CD4-positive, alpha-beta T cell treated with Interleukin-15 for 1 hour (primary cell): ENCODE measurements at regions not wholly inside any gene's neighbourhood (a gene's known extent, or its start where the extent isn't known, plus 50 kb on each side); places are given as distances from the start of the nearest gene placed in this dataset.
"Not testable (repeated sequence)": the region's sequence is repeated elsewhere in the genome, so short reads cannot be mapped to it uniquely, and the experiment has no call there.

Experiments used
- DNase-seq: peaks from one replicate; pipeline ENCODE4 v3.0.0-alpha.2; 2020

DNA sequence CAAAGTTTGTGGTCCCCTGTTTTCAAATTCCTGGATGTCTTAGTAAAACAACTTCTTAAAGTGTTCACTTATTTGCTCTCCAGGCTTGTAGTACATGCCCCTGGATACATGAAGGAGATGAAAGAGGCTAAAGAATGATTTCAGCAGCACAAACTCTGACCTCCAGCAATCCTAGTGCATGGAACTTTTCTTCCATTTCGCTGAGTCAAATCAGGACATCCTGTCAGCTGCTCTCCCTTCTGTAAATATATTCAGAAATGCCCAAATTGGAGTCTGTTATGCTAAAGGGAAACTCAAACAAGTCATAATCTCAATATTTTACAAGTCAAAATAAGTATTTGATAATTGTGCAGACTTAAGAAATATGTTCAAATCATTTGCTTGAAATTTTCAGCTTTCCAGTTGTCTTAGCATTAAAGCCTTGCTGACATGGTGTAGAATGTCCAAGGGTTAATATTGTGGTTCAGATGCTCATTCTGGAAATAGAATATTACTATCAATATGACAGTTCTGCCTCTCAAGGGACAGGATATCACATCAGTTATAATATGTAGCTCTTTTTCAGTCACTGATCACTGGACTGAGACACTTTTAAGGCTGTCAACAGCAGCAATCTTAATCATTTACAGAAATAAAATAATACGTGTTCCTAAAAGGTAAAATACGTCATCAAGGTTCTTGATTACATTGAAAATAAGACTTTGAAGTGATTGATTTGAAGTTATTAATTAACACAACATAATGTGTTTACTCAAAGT lies 1157.3 kb downstream of the PLA2G4A start:
- DNase-seq, result no peak

DNA sequence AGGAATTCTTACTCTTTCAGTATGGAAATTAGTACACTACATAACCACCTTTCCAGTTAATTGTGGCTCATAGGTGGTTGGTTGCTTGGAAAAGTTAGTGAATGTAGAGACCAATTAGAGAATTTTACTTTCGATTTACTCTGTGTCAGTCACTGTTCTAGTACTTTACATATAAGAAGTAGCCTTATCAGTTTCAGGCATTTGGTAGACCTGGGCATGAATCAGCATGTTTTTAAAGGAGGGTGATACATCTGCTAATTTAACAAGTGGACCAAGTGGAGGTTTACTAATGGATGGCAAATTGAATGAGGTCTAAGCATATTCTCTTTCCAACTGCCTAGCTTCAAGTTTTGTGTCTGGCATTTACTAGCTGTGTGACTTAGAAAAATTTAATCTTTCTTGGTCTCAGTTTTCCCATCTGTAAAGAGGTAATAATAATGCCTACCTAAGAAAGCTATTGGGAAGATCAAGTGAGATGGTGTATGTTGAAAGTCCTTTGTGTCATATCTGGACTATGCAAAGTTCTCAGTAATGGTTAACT lies 1158.6 kb downstream of the PLA2G4A start:
- no peak for DNase-seq

DNA sequence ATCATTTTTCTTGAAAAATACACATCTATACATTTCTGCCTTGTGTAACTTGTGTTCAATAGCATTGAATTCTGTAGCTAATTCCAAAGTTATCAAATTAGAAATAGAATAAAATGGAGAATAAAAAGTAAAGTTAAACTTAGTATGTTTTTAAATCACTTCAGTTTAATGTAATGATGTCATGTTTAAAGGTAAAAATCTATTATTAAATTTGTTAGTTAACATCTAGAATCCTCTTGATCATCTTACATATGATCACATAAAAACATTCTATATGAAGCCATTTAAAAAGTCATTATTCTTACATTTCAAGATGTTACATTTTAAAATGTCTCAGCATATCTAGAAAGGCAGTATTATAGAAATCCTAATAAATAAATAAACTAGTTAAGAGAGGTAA lies 1163.2 kb downstream of the PLA2G4A start:
- no peak for DNase-seq

DNA sequence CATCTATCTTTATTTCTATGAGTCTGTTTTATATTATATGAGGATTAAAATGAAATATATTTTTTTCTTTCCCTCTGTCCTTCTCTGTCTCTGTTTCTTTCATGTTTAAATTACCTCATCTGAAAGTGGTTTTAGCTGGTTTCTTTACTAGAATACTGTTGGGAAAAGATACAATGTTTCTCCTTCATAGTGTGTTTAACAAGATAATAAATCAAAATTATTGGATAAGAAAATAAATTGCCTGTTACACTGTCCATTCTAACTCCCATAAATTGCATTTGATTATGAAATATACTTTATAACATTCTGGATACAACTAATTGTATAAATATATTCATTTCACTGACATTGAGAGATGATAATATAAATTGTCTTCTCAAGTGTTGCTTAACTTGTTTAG lies 1168.0 kb downstream of the PLA2G4A start:
- no peak for DNase-seq

DNA sequence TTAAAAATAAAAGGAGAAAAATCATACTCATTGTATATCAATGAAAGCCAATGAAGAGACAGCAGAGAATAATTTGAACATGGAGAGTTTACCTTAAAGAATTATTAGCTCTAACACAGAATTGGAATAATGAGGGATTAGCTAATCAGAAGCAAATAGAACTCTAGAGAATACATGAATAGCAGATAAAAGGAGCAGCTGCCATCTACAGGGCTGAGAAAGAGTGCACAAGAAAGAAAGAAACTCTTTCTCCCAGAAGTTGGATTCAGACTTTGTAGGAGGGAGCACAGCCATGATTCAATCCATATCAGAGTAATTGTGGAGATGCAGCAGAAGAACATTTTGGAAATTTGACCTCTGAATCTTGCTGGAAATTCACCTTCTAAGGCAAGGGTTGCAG lies 1171.2 kb downstream of the PLA2G4A start:
- no peak for DNase-seq

DNA sequence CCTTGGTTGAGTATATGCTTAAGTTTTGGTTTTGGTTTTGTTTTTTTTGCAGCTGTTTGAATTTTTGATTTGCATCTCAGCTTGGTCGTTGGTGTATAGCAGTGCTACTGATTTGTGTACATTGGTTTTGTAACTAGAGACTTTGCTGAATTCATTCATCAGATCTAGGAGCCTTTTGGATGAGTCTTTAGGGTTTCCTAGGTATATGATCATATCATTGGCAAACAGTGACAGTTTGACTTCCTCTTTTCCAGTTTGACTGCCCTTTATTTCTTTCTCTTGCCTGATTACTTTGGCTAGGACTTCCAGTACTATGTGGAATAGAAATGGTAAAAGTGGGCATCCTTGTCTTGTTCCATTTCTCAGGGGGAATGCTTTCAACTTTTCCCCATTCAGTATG lies 1174.9 kb downstream of the PLA2G4A start:
- DNase-seq, result not testable (repeated sequence)

DNA sequence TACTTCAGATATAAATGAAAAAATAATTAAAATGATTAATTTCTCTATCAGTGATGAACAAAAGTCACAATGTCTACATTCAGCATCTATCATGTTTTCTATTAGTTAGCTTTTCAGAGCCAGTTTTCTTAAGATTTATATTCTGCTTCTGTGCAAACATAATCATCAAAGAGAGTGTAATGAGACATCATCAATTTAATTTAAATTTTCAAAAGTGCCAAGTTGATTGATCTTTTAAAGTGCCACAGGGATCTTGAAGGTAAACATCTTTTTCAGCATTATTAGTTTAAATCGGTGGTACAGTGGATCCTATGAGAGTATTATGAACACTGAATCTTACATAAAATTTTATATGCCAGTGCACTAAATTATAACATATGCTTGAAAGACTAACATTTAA lies 1176.1 kb downstream of the PLA2G4A start:
- no peak for DNase-seq

DNA sequence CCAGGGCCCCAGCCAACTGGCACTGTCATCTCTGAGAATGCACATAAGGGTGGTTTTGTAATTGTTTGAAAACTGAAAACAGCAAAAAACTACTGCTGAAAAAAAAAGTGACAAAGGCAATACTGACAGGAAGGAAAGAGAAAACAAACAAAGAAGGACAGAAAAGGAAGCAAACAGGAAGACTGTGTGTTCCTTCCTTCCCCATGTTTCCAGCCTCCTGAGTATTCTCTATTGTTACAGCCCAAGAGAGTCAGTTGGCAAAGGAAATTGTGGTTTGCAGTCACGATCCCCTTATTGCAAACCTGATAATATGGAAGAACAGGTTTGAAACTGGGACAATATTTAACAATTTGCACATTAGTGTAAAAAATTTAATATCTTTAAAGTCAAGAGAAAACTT lies 1177.6 kb downstream of the PLA2G4A start:
- no peak for DNase-seq

DNA sequence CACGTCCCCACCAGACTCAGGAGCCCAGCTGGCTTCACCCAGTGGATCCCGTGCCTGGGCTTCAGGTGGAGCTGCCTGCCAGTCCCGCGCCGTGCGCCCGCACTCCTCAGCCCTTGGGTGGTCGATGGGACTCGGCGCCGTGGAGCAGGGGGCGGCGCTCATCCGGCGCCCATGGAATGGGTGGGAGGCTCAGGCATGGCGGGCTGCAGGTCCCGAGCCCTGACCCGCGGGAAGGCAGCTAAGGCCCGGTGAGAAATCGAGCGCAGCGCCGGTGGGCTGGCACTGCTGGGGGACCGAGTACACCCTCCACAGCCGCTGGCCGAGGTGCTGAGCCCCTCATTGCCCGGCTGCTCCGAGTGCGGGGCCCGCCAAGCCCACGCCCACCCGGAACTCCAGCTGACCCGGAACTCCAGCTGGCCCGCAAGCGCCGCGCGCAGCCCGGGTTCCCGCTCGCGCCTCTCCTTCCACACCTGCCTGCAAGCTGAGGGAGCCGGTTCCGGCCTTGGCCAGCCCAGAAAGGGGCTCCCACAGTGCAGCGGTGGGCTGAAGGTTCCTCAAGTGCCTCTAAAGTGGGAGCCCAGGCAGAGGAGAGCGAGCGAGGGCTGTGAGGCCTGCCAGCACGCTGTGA lies 1184.6 kb downstream of the PLA2G4A start:
- not testable (repeated sequence) for DNase-seq

DNA sequence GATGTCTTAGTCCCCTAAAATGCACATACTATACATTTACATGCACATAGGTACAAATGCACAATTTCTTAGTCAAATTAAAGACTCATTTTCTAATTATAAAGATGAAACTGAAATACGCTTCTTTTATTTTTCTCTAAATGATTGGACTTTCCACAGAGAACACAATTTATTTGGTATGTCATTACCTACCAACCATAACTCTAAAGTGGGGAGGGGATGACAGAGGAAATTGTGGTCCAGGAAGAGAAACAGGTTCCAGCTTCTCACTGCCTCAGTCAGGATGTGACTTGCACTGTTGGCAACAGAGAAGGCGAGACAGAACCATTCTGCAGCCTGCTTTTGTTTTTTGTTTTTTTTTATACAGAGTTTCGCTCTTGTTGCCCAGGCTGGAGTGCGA lies 1189.2 kb downstream of the PLA2G4A start:
- no peak for DNase-seq

DNA sequence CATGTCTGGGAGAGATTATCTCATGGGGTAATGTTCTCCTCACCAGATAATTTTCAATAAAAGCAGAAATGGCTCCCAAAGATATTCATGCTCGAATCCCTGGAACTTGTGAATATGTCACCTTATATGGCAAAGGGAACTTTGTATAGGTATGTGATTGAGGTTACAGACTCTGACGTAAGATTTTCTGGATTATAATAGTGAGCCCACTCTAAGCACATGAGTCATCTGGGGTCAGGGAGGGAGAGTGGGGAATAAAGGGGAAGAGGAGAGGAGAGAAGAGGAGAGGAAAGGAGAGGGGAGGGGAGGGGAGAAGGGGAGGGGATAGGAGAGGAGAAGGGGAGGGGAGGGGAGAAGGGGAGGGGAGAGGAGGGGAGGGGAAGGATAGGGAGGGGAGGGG lies 1193.9 kb downstream of the PLA2G4A start:
- DNase-seq, result no peak

DNA sequence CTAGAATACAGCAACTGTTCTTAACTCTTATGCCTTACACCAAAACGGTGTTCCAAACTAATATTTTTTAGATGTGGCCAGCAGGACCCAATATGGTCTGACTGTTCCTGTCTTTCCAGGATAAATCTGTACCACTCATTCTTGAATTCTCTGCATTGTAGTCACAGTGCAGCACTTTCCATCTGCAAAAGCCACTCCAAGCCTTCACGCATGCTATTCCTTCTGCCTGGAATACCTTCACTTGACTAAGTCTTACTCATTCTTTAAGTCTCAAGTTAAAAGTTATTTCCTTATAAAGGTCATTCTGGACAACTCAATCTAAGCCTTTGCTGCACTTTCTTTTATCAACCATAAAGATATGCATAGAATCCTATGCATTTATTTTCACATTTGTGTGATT lies 1194.5 kb downstream of the PLA2G4A start:
- no peak for DNase-seq

DNA sequence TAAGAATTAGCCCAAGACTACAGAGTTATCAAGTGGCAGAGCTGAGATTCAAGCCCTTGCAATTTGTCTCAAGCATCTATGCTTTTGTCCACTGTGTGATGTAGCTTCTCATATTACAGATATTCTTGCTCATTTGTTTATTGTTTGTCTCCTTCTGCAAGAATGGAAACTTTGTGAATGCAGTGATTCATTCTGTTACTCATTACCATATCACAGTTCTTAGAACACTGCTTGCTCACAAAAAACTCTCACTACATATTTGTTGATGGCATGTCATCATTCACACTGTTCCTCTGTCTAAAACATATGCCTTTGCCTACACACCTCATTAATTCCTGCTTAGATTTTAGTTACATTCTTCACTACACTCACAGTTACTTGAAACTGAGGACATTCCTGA lies 1198.9 kb downstream of the PLA2G4A start:
- DNase-seq, result no peak

DNA sequence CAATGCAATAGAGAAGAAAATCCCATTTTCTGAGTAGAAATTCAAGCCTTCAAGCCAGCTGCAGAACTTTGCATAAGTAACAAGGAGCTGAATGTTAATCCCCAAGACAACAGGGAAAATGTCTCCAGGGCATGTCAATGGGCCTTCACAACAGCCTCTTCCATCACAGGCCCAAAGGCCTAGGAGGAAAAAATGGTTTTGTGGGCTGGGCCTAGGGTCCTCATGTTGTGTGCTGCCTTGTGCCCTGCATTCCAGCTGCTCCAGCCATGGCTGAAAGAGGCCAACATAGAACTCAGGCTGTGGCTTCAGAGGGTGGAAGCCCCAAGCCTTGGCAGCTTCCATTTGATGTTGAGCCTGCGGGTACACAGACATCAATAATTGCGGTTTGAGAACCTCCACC lies 1208.8 kb downstream of the PLA2G4A start:
- DNase-seq, result not testable (repeated sequence)

DNA sequence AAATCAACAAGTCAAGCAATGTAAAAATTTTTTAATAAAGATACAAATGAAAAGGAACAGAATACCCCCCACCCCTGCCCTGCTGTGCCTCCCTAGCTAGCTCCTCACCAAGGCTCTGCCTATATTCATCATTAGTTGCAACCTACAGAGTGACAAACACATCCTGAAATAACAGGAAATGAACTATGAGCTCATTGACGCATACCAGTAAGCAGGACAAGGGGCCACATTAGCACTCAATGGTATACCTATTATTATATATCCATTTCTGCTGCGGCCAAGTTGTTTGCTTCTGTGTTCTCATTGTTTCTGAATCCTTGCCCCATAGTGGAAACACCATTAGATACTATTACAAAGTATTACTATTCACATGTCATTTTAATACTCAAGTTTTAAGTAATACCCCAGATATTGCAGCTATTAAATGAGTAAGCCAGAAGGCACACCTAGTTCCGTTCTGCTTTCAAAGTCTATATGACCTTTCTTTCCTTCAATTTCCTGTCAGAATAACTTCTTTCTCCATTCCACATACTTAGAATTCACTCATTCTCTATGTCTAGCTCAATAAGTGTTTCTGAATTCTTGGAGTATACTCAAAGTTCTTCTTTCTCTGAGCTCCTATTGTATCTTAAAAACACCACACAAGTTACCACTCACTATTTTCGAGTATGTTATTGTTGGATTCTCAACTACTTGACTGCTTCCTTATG lies 1214.9 kb downstream of the PLA2G4A start:
- no peak for DNase-seq

DNA sequence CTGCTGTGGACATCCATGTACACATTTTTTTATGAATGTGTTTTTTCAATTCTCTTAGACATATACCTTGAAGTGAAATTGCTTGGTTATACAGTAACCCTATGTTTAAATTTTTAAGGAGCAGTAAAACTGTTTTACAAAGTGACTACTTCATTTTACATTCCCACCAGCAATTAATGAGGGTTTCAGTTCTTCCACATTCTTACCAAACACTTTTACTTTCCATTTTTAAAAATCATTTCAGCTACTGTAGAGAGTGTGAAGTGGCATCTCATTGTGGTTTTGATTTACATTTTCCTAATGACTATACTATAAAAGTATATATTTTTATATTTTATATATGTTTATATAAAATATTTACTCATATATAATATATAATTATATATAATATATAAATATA lies 1221.5 kb downstream of the PLA2G4A start:
- DNase-seq, result no peak

DNA sequence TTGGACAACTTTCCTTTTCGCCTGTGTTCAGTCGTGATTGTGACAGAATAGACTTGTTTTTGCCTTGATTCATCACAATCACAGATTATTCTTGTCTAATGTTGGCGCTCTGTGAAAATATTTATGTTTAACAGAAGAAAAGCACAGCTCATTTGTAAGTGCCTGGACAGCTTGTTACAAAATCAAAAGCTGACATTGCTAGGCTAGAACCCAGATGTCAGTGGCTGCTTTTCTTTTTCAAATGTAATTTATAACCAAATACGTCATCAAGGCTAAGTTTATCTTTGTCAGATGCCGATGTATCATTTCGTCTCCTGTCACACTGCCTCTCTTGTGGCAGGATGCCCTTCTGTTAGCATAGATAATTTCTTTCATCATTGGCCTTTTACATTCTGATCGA lies 1227.3 kb downstream of the PLA2G4A start:
- no peak for DNase-seq

DNA sequence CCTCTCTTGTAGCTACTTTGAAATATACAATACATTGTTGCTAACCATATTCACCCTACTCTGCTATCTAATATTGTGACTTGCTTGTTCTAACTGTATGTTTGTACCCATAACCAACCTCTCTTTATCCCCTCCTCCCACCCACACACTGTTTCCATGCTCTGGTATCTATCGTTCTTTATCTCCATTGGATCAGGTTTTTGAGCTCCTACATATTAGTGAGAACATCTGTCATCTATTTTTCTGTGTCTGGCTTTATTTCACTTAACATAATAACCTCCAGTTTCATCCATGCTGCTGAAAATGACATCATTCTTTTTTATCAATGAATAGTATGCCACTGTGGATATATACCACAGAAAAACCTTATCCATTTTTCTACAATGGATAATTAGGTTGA lies 1230.1 kb downstream of the PLA2G4A start:
- DNase-seq, result no peak

DNA sequence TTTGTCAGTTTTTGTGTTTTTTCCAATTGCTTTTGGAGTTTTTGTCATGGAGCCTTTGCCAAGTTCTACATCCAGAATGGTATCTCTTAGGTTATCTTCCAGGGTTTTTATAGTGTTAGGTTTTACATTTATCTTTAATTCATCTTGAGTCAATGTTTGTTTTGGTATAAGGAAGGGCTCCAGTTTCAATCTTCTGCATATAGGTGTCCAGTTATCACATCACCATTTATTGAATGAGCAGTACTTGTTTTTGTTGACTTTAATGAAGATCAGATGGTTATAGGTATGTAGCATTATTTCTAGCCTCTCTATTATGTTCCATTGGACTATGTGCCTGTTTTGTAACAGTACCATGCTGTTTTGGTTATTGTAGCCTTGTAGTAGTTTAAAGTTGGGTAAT lies 1233.1 kb downstream of the PLA2G4A start:
- DNase-seq, result no peak

DNA sequence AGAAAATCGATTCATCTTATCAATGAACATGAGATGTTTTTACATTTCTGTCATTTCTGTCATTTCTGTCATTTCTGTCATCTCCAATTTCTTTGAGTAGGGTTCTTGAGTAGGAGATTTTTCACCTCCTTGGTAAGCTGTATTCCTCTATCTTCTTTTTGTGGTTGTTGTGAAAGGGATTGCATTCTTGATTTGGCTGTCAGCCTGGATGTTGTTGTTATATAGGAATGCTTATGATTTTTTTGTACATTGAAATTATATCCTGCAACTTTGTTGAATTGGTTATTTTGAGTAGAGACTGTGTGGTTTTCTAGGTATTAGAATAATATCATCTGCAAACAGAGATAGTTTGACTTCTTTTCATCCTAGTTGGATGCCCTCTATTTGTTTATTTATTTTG lies 1233.7 kb downstream of the PLA2G4A start:
- DNase-seq, result no peak

DNA sequence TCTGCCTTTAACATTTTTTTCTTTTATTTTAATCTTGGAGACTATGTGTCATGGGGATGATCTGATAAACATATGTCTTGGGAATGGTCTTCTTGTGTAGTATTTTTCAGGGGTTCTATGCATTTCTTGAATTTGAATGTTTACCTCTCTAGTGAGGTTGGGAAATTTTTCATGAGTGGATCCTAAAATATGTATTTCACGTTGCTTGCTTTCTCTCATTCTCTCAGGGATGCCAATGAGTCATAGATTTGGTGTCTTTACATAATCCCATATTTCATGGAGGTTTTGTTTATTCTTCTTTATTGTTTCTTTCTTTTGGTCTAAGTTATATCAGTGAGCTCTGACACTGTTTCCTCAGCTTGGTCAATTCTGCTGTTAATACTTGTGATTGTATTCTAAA lies 1237.2 kb downstream of the PLA2G4A start:
- DNase-seq, result no peak

DNA sequence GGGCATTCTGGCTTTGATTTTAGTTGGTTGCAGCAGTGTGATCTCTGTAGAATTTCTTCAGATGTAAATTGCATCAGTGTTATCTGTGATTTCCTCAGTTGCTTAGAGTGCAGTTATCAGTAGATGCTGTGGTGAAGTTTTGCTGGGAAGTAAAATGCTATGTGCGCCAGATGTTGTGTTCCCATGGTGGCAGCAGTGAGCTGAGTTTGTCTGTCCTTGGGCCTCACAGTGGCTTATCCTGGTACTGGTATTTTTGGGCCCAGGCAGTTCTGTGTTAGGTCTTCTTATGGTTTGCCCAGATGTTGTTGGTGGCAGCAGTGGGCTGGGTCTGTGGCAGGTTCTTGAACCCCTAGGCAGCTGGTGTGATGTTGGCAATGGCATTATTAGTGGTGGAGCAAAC lies 1242.1 kb downstream of the PLA2G4A start:
- no peak for DNase-seq

DNA sequence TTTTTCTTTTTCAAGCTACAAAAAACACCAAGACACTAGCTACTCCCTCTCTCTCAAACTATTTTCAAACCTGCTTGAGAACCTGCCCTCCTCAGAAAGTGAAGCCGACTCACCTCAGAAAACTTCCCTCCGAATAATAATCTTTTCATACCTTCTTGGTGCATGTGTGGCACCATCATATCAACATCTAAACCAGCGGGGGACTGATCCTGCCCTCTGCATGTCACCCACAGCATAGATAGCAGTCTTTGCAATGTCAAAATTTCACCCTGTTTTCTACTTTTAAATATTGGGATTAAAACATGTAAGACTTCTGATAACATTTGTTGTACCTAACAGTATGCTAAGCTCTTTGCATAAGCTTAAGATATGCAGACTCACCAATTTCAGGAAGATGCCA lies 1260.3 kb downstream of the PLA2G4A start:
- DNase-seq, result no peak

DNA sequence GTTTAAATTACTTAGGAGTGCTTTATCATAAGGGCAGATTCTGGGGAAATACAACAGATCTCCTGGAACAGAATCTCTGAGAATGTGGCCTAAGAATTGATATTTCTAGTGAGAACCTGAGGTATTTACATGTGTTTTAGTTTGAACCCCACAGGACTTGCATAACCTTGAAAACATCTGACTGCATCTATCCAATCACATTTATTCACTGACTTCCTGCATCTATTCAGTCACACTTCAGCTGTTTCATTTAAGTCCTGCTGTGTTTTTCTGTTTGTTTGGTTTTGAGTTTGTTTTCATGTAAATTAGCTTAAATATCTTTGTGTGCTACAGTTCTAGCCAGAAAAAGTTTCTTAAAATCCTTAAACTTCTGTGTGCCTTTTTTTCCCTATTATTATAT lies 1260.7 kb downstream of the PLA2G4A start:
- DNase-seq, result no peak
